IMR-90 (cell line): ENCODE measurements at regions not wholly inside any gene's neighbourhood (a gene's known extent, or its start where the extent isn't known, plus 50 kb on each side); places are given as distances from the start of the nearest gene placed in this dataset.

Experiments
- ATAC-seq: fragments of 200-7000 bp; cut with Tn5 transposase; 2 replicates; pipeline ENCODE4 v1.9.1; 2020; ENCODE audit warnings: low read depth, mild to moderate bottlenecking, moderate library complexity
- BruUV-seq: library from RNA; stranded (reverse); fragments of 400-500 nt; replicated peaks from 2 replicates; lab custom pipeline; 2021; lab: Mats Ljungman, UMichigan
- CTCF ChIA-PET: fragments of 300-600 bp; formaldehyde crosslinking; extraction: SDS; loops from one replicate; lab custom pipeline; 2021; ENCODE audit warnings: antibody characterized with exemption; lab: Yijun Ruan, JAX
- POLR2A ChIA-PET: fragments of 300-600 bp; sonication (Branson Sonifier 250); formaldehyde crosslinking; loops from one replicate; lab custom pipeline; 2022; ENCODE audit warnings: antibody characterized with exemption; ENCODE audit not compliant: unreplicated experiment; lab: Charles Lee
- DNase-seq: peaks from one replicate; pipeline ENCODE4 v3.0.0; 2013
- H2AFZ ChIP-seq: replicated peaks from 2 replicates; pipeline ENCODE3; 2013; ENCODE audit warnings: low read length, mild to moderate bottlenecking; ENCODE audit not compliant: poor library complexity
- H2AK5ac ChIP-seq: 2 replicates; pipeline ENCODE4 v1.6.1; 2013; ENCODE audit warnings: low read depth, low read length, inconsistent platforms
- H2AK9ac ChIP-seq: replicated peaks from 2 replicates; pipeline ENCODE3; 2013; ENCODE audit warnings: mild to moderate bottlenecking, low read depth, low read length, moderate library complexity; ENCODE audit not compliant: poor library complexity
- H2BK120ac ChIP-seq: 2 replicates; pipeline ENCODE4 v1.6.1; 2013; ENCODE audit warnings: low read depth, low read length, inconsistent platforms
- H2BK15ac ChIP-seq: 3 replicates; pipeline ENCODE4 v1.6.1; 2013; ENCODE audit warnings: low read depth, low read length, inconsistent platforms
- H2BK20ac ChIP-seq: 2 replicates; pipeline ENCODE4 v1.6.1; 2013; ENCODE audit warnings: low read depth, mild to moderate bottlenecking, inconsistent platforms, low read length, moderate library complexity
- H2BK5ac ChIP-seq: 2 replicates; pipeline ENCODE4 v1.6.1; 2013; ENCODE audit warnings: mild to moderate bottlenecking, low read depth, low read length, inconsistent platforms; ENCODE audit not compliant: poor library complexity, severe bottlenecking
- H3K14ac ChIP-seq: replicated peaks from 2 replicates; pipeline ENCODE4 v1.6.1; 2013; ENCODE audit warnings: low read depth, low read length, inconsistent platforms
- H3K18ac ChIP-seq: 2 replicates; pipeline ENCODE4 v1.6.1; 2013; ENCODE audit warnings: low read depth, low read length, control low read depth
- H3K23ac ChIP-seq: 2 replicates; pipeline ENCODE4 v1.6.1; 2013; ENCODE audit warnings: low read depth, low read length, inconsistent platforms
- H3K27ac ChIP-seq: 2 replicates; pipeline ENCODE4 v1.5.1; 2013; ENCODE audit warnings: mild to moderate bottlenecking, control low read depth, low read length; ENCODE audit not compliant: insufficient read depth
- H3K27me3 ChIP-seq: 2 replicates; pipeline ENCODE4 v1.6.1; 2013; ENCODE audit warnings: low read length; ENCODE audit not compliant: control insufficient read depth, insufficient read depth
- H3K36me3 ChIP-seq: 2 replicates; pipeline ENCODE4 v1.6.1; 2013; ENCODE audit warnings: low read length, mixed read lengths; ENCODE audit not compliant: control insufficient read depth, insufficient read depth
- H3K4ac ChIP-seq: 2 replicates; pipeline ENCODE4 v1.6.1; 2013; ENCODE audit warnings: low read depth, low read length, inconsistent platforms
- H3K4me1 ChIP-seq: 2 replicates; pipeline ENCODE4 v1.6.1; 2013; ENCODE audit warnings: low read length, mixed read lengths; ENCODE audit not compliant: control insufficient read depth, insufficient read depth
- H3K4me2 ChIP-seq: 2 replicates; pipeline ENCODE4 v1.6.1; 2013; ENCODE audit warnings: low read depth, mild to moderate bottlenecking, control low read depth, low read length, moderate library complexity
- H3K4me3 ChIP-seq: 2 replicates; pipeline ENCODE4 v1.5.1; 2013; ENCODE audit warnings: low read depth, mild to moderate bottlenecking, control low read depth, low read length, moderate library complexity; ENCODE audit not compliant: insufficient read depth
- H3K56ac ChIP-seq: 2 replicates; pipeline ENCODE4 v1.6.1; 2013; ENCODE audit warnings: low read length, inconsistent platforms; ENCODE audit not compliant: insufficient read depth; ENCODE audit errors: extremely low read depth
- H3K79me1 ChIP-seq, 2 experiments: 2 replicates each; pipeline ENCODE4 v1.6.1; 2013; ENCODE audit warnings: low read length in 2 of 2, inconsistent platforms in 1 of 2, low read depth in 1 of 2
- H3K9ac ChIP-seq: 2 replicates; pipeline ENCODE4 v1.6.1; 2013; ENCODE audit warnings: low read depth, low read length, control low read depth
- H3K9me1 ChIP-seq: 2 replicates; pipeline ENCODE4 v1.6.1; 2013; ENCODE audit warnings: low read length, inconsistent platforms; ENCODE audit not compliant: insufficient read depth
- H3K9me3 ChIP-seq: 2 replicates; pipeline ENCODE4 v1.6.1; 2013; ENCODE audit warnings: low read length; ENCODE audit not compliant: control insufficient read depth, insufficient read depth
- H4K20me1 ChIP-seq: 2 replicates; pipeline ENCODE4 v1.6.1; 2013; ENCODE audit warnings: low read length, inconsistent platforms; ENCODE audit not compliant: insufficient read depth
- H4K5ac ChIP-seq: 2 replicates; pipeline ENCODE4 v1.6.1; 2013; ENCODE audit warnings: mild to moderate bottlenecking, low read depth, low read length, control low read depth
- H4K8ac ChIP-seq, 2 experiments: 2 replicates each; pipeline ENCODE4 v1.6.1; 2013; ENCODE audit warnings: low read depth in 2 of 2, low read length in 2 of 2, control low read depth in 1 of 2, inconsistent platforms in 1 of 2
- H4K91ac ChIP-seq: 2 replicates; pipeline ENCODE4 v1.6.1; 2013; ENCODE audit warnings: low read depth, low read length, inconsistent platforms; ENCODE audit not compliant: insufficient read depth
- CTCF ChIP-seq: conservative IDR thresholded peaks from 2 replicates; pipeline ENCODE4 v1.5.1; 2012; ENCODE audit warnings: mild to moderate bottlenecking, low read depth, low read length, improper control_type of control experiment
- ELK1 ChIP-seq: fragments of 150-350 bp; IDR thresholded peaks from 2 replicates; pipeline ENCODE4 v1.6.1; 2016; ENCODE audit warnings: low read depth, mild to moderate bottlenecking, low read length, moderate library complexity, borderline replicate concordance
- FOS ChIP-seq: fragments of 150-350 bp; IDR thresholded peaks from 2 replicates; pipeline ENCODE4 v1.6.1; 2016; ENCODE audit warnings: low read depth, low read length
- NFE2L2 ChIP-seq: fragments of 150-350 bp; IDR thresholded peaks from 2 replicates; pipeline ENCODE4 v1.6.1; 2016; ENCODE audit warnings: low read depth, mild to moderate bottlenecking, low read length
- POLR2A ChIP-seq: IDR thresholded peaks from 2 replicates; pipeline ENCODE4 v1.6.1; 2012; ENCODE audit warnings: mild to moderate bottlenecking, low read depth, low read length
- WGBS, 2 experiments: methylation state at CpG; one replicate each; pipeline versions ENCODE4 v1.1.5 to v1.1.7; 2013; ENCODE audit warnings: missing lambda C conversion rate in 2 of 2; ENCODE audit not compliant: insufficient read length in 1 of 2; ENCODE audit errors: extremely low coverage in 2 of 2; 5-methylcytosine and 5-hydroxymethylcytosine counted together
- dilution Hi-C: fragments of 300-500 bp; cut with HindIII; formaldehyde crosslinking; loops from one replicate; pipeline ENCODE4 v1.14.3; 2018; ENCODE audit warnings: low sequenced_read_pairs; ENCODE audit not compliant: unreplicated experiment
- in situ Hi-C: fragments of 300-500 bp; cut with MboI; formaldehyde crosslinking; loops from 3 replicates; pipeline ENCODE4 v1.14.3; 2019; ENCODE audit warnings: low sequenced_read_pairs, inconsistent platforms, mixed read lengths
- intact Hi-C: fragments of 100-400 bp; cut with micrococcal nuclease; formaldehyde crosslinking; loops from 2 replicates; pipeline ENCODE4 v1.10.0; 2022

- ATAC-seq: no peak
- Histone ChIP-seq H2AK9ac (no peak overlapping the region), H2BK120ac (no peak overlapping the region), H3K23ac (no peak overlapping the region), H3K27me3 (no peaks in the 10 kb centered on the region), H2AFZ (no peak overlapping the region), H3K4me1 (no peaks in the 10 kb centered on the region), H3K9me3 (no peaks in the 10 kb centered on the region), H2AK5ac (no peak overlapping the region), H2BK15ac (no peak overlapping the region), H3K4me3 (no peak overlapping the region), H3K79me1 (no peaks in the 10 kb centered on the region), H2BK20ac (no peak overlapping the region), H3K14ac (no peak overlapping the region), H4K5ac (no peak overlapping the region), H3K9ac (no peak overlapping the region), H3K56ac (no peak overlapping the region), H3K18ac (no peak overlapping the region), H3K27ac (no peak overlapping the region), H3K36me3 (no peaks in the 10 kb centered on the region), H3K9me1 (no peaks in the 10 kb centered on the region), H4K20me1 (no peaks in the 10 kb centered on the region), H4K91ac (no peak overlapping the region), H4K8ac (no peak overlapping the region), H3K4me2 (no peak overlapping the region), H2BK5ac (no peak overlapping the region), H3K4ac (no peak overlapping the region)
- CTCF ChIA-PET: no interaction called here
- TF ChIP-seq FOS: no peak
- no peak for TF ChIP-seq POLR2A
- TF ChIP-seq NFE2L2: no peak
- TF ChIP-seq CTCF: no peak
- TF ChIP-seq ELK1: no peak
- dilution Hi-C loops: no loop called here
- in situ Hi-C loops: no loop called here
- POLR2A ChIA-PET: no interaction called here
- DNase-seq: no peak
- intact Hi-C loops: no loop called here
- 0% methylated on average over 1 of the region's 3 CpGs; no CpG with 5 or more reads in 1 of the 2 experiments for WGBS, 2 experiments
- no TSS peak for BruUV-seq
Observed at GRCh38 chrX:28099166-28099565, 117.9 kb upstream of the DCAF8L1 start.
